Astrocyte (in vitro differentiated cells and primary cell): ENCODE measurements at regions not wholly inside any gene's neighbourhood (a gene's known extent, or its start where the extent isn't known, plus 50 kb on each side); places are given as distances from the start of the nearest gene placed in this dataset.

Source experiments
- DNase-seq: peaks from one replicate; pipeline ENCODE4 v3.0.0-alpha.2; 2010; ENCODE audit warnings: low read depth
- FAIRE-seq: peaks from 2 replicates; lab custom pipeline; 2011; peaks lifted over from hg19 to GRCh38; lab: Jason Lieb, UNC
- H2AFZ ChIP-seq: 2 replicates; pipeline ENCODE4 v1.6.0; 2012; ENCODE audit warnings: low read depth, low read length, inconsistent platforms
- H3K27ac ChIP-seq: 2 replicates; pipeline ENCODE4 v1.5.1; 2011; ENCODE audit warnings: low read depth, low read length, inconsistent platforms
- H3K27me3 ChIP-seq: 2 replicates; pipeline ENCODE4 v1.6.0; 2011; ENCODE audit warnings: low read length, inconsistent platforms; ENCODE audit not compliant: insufficient read depth
- H3K36me3 ChIP-seq: 2 replicates; pipeline ENCODE4 v1.5.1; 2011; ENCODE audit warnings: low read length, inconsistent platforms; ENCODE audit not compliant: insufficient read depth
- H3K4me1 ChIP-seq: 2 replicates; pipeline ENCODE4 v1.5.1; 2011; ENCODE audit warnings: low read length, inconsistent platforms; ENCODE audit not compliant: insufficient read depth
- H3K4me2 ChIP-seq: 2 replicates; pipeline ENCODE4 v1.6.0; 2012; ENCODE audit warnings: low read length, inconsistent platforms
- H3K4me3 ChIP-seq: 2 replicates; pipeline ENCODE4 v1.5.1; 2011; ENCODE audit warnings: low read depth, mild to moderate bottlenecking, low read length, inconsistent platforms; ENCODE audit not compliant: insufficient read depth
- H3K79me2 ChIP-seq: 2 replicates; pipeline ENCODE4 v1.6.0; 2012; ENCODE audit warnings: mild to moderate bottlenecking, low read length, inconsistent platforms; ENCODE audit not compliant: insufficient read depth
- H3K9ac ChIP-seq: 2 replicates; pipeline ENCODE4 v1.6.0; 2012; ENCODE audit warnings: mild to moderate bottlenecking, low read length, inconsistent platforms
- H3K9me3 ChIP-seq: 2 replicates; pipeline ENCODE4 v1.5.1; 2012; ENCODE audit warnings: low read depth, mild to moderate bottlenecking, low read length, inconsistent platforms; ENCODE audit not compliant: insufficient read depth
- H4K20me1 ChIP-seq: 2 replicates; pipeline ENCODE4 v1.6.0; 2012; ENCODE audit warnings: low read length, inconsistent platforms; ENCODE audit not compliant: insufficient read depth
- H3K27ac Mint-ChIP-seq: one replicate; pipeline ENCODE4 v1.8.0; 2021; ENCODE audit warnings: mild to moderate bottlenecking, mixed read lengths; ENCODE audit not compliant: unreplicated experiment
- H3K27me3 Mint-ChIP-seq: one replicate; pipeline ENCODE4 v1.8.0; 2021; ENCODE audit warnings: low read depth, mixed read lengths; ENCODE audit not compliant: unreplicated experiment
- H3K36me3 Mint-ChIP-seq: one replicate; pipeline ENCODE4 v1.8.0; 2021; ENCODE audit warnings: low read depth, mixed read lengths; ENCODE audit not compliant: unreplicated experiment
- H3K4me1 Mint-ChIP-seq: one replicate; pipeline ENCODE4 v1.8.0; 2021; ENCODE audit warnings: low read depth, mixed read lengths; ENCODE audit not compliant: unreplicated experiment
- H3K4me3 Mint-ChIP-seq: one replicate; pipeline ENCODE4 v1.8.0; 2021; ENCODE audit warnings: mild to moderate bottlenecking, moderate library complexity, mixed read lengths; ENCODE audit not compliant: unreplicated experiment
- H3K9me3 Mint-ChIP-seq: one replicate; pipeline ENCODE4 v1.8.0; 2021; ENCODE audit warnings: mild to moderate bottlenecking, mixed read lengths; ENCODE audit not compliant: unreplicated experiment
- CTCF ChIP-seq: IDR thresholded peaks from 2 replicates; pipeline ENCODE4 v1.5.1; 2011; ENCODE audit warnings: low read depth, mild to moderate bottlenecking, inconsistent platforms, low read length, moderate library complexity; ENCODE audit not compliant: insufficient read depth
- EZH2 ChIP-seq: IDR thresholded peaks from 2 replicates; pipeline ENCODE4 v1.6.1; 2012; ENCODE audit warnings: mild to moderate bottlenecking, low read length, inconsistent platforms; ENCODE audit not compliant: insufficient read depth

DNA sequence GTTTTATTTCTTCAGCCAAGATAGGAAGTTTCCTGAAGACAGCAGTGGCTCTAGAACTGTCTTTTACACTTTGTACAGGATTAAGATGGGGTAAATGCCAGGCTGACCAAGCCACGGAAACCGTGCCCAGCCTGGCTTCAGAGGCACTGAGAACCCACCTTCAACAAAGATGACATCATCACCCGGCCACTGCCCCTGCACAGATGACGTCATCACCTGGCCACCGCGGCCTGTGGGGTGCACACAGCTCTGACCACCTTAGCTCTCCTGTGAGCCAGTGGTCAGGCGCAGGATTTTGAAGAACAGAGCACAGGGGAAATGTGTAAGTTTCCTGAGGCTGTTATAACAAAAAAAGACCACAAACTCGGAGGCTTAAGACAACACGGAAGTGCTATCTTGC is 486.4 kb upstream of the MKI67 start:
- H3K4me2 ChIP-seq: no peak overlapping the region
- no peaks in the 10 kb centered on the region for H3K4me1 ChIP-seq
- no peak overlapping the region for H2AFZ ChIP-seq
- Mint-ChIP-seq H3K27ac (no peak overlapping the region), H3K36me3 (no peaks in the 10 kb centered on the region), H3K4me1 (no peaks in the 10 kb centered on the region), H3K27me3 (peaks cover 26% of the 10 kb centered on the region), H3K9me3 (peaks cover 1% of the 10 kb centered on the region), H3K4me3 (no peak overlapping the region)
- DNase-seq: no peak
- FAIRE-seq: no peak
- no peak overlapping the region for H3K27ac ChIP-seq
- no peaks in the 10 kb centered on the region for H3K9me3 ChIP-seq
- no peaks in the 10 kb centered on the region for H3K36me3 ChIP-seq
- no peaks in the 10 kb centered on the region for H3K27me3 ChIP-seq
- H3K4me3 ChIP-seq: no peak overlapping the region
- TF ChIP-seq EZH2 (no peak), CTCF (no peak)
- H3K9ac ChIP-seq: no peak overlapping the region
- no peaks in the 10 kb centered on the region for H3K79me2 ChIP-seq
- no peaks in the 10 kb centered on the region for H4K20me1 ChIP-seq

GRCh38 chr10:128614016-128614605 is 487.9 kb upstream of the MKI67 start:
- no peaks in the 10 kb centered on the region for H3K27me3 ChIP-seq
- no peaks in the 10 kb centered on the region for H4K20me1 ChIP-seq
- TF ChIP-seq EZH2: no peak
- no peak for TF ChIP-seq CTCF
- no peak overlapping the region for H2AFZ ChIP-seq
- Mint-ChIP-seq H3K36me3 (no peaks in the 10 kb centered on the region), H3K27ac (no peak overlapping the region), H3K4me3 (no peak overlapping the region), H3K27me3 (peaks cover 17% of the 10 kb centered on the region), H3K4me1 (no peaks in the 10 kb centered on the region), H3K9me3 (peaks cover 1% of the 10 kb centered on the region)
- H3K4me3 ChIP-seq: no peak overlapping the region
- H3K9me3 ChIP-seq: no peaks in the 10 kb centered on the region
- H3K9ac ChIP-seq: no peak overlapping the region
- H3K79me2 ChIP-seq: no peaks in the 10 kb centered on the region
- H3K27ac ChIP-seq: no peak overlapping the region
- FAIRE-seq: no peak
- no peaks in the 10 kb centered on the region for H3K36me3 ChIP-seq
- H3K4me2 ChIP-seq: no peak overlapping the region
- no peak for DNase-seq
- H3K4me1 ChIP-seq: no peaks in the 10 kb centered on the region

DNA sequence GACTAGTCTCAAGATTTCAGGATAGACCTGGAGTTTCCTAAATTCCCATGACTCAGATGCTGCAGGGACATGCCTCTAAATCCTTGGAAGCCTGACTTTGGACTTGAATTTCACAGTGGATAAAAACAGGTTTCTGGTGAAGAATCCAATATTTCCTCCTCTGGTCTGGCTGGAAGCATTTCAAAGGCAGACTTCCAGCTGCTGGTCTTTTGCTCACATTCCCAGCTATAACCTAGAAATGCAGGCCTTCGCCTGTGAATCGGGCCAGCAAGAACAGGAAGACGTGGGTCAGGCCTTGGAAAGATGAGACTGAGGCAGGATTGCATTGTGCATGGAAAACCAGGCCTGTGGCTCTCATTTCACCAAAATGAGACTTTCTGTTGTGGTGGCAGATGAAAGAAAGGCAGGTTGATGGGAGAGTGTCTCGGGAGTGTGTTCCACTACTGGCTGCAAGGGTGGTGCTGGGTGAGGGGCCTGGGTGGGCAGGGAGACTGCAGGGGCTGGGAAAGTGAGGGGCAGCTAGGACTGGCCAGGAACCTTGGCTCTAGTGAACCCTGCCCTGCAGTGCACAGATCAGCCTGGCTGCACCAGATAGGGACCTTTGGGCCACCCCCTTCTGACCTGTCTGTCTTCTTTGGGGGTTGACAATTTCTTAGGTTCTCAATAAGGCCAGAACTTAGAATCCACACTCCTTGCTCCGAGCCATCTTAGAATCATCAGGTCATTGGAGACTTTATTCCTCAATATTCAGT is 488.8 kb upstream of the MKI67 start:
- H3K4me3 Mint-ChIP-seq: no peak overlapping the region

More for the DNA sequence above, 488.8 kb upstream of the MKI67 start:
- no peaks in the 10 kb centered on the region for H3K27me3 ChIP-seq
- Mint-ChIP-seq H3K27ac (no peak overlapping the region), H3K27me3 (peaks cover 15% of the 10 kb centered on the region), H3K9me3 (peaks cover 1% of the 10 kb centered on the region), H3K36me3 (no peaks in the 10 kb centered on the region), H3K4me1 (no peaks in the 10 kb centered on the region)
- FAIRE-seq (no peak), DNase-seq (no peak)
- H3K4me3 ChIP-seq: no peak overlapping the region
- H3K9me3 ChIP-seq: no peaks in the 10 kb centered on the region
- no peaks in the 10 kb centered on the region for H4K20me1 ChIP-seq
- H3K4me2 ChIP-seq: no peak overlapping the region
- H3K36me3 ChIP-seq: no peaks in the 10 kb centered on the region
- TF ChIP-seq CTCF (no peak), EZH2 (no peak)
- no peak overlapping the region for H2AFZ ChIP-seq
- no peaks in the 10 kb centered on the region for H3K4me1 ChIP-seq
- H3K9ac ChIP-seq: no peak overlapping the region
- no peak overlapping the region for H3K27ac ChIP-seq
- no peaks in the 10 kb centered on the region for H3K79me2 ChIP-seq
